Testis (tissue), 2 donors: ENCODE measurements at regions not wholly inside any gene's neighbourhood (a gene's known extent, or its start where the extent isn't known, plus 50 kb on each side); places are given as distances from the start of the nearest gene placed in this dataset.

ENCODE experiments used
- DNase-seq: peaks from one replicate; pipeline ENCODE4 v3.0.0-alpha.2; 2019
- H3K27ac ChIP-seq, 2 donors: fragments of 200-600 bp; sonication (generic); one replicate each; pipeline ENCODE4 v1.5.1; 2019
- H3K27me3 ChIP-seq: fragments of 200-600 bp; sonication (generic); one replicate; pipeline ENCODE4 v1.5.1; 2019
- H3K36me3 ChIP-seq: fragments of 200-600 bp; sonication (generic); one replicate; pipeline ENCODE4 v1.5.1; 2017; ENCODE audit warnings: low read depth; ENCODE audit errors: missing control alignments
- H3K4me1 ChIP-seq: fragments of 200-600 bp; sonication (generic); one replicate; pipeline ENCODE4 v1.5.1; 2019
- H3K4me3 ChIP-seq, 2 donors: fragments of 200-600 bp; sonication (generic); one replicate each; pipeline ENCODE4 v1.5.1; 2017 to 2019
- H3K9me3 ChIP-seq: fragments of 200-600 bp; sonication (generic); one replicate; pipeline ENCODE4 v1.5.1; 2017
- CTCF ChIP-seq, 3 experiments: fragments of 450-650 bp in 2 of 3; fragments of 200-600 bp in 1 of 3; sonication (generic) in 1 of 3; IDR thresholded peaks; one replicate each; pipeline ENCODE4 v1.5.1; 2016 to 2019; ENCODE audit warnings: antibody characterized with exemption in 3 of 3, mild to moderate bottlenecking in 2 of 3, moderate library complexity in 1 of 3
- POLR2A ChIP-seq: fragments of 450-650 bp; IDR thresholded peaks from one replicate; pipeline ENCODE4 v1.6.1; 2017; ENCODE audit warnings: antibody characterized with exemption, mild to moderate bottlenecking, moderate library complexity
- WGBS, 2 donors: methylation state at CpG; one replicate each; pipeline ENCODE4 v1.1.5; 2018; 5-methylcytosine and 5-hydroxymethylcytosine counted together
- intact Hi-C: fragments of 100-400 bp; cut with DNase I; formaldehyde crosslinking; loops from one replicate; pipeline ENCODE4 v1.15.1; 2023; ENCODE audit warnings: low total_unique reads

GRCh38 chr12:65630555-65630954, 193.7 kb upstream of the HMGA2 start:
- H3K4me1 ChIP-seq, result no peaks in the 10 kb centered on the region
- H3K9me3 ChIP-seq, result no peaks in the 10 kb centered on the region
- H3K36me3 ChIP-seq, result no peaks in the 10 kb centered on the region
- intact Hi-C loops, result no loop called here
- no peak for TF ChIP-seq CTCF (IDR thresholded peaks at IDR 0.05)
- no peak for TF ChIP-seq POLR2A
- no peak overlapping the region for H3K4me3 ChIP-seq
- DNase-seq, result no peak
- WGBS, 2 donors, result 42 to 52% methylated on average over 3 of the region's 3 CpGs
- no peak overlapping the region for H3K27ac ChIP-seq
- no peaks in the 10 kb centered on the region for H3K27me3 ChIP-seq

DNA sequence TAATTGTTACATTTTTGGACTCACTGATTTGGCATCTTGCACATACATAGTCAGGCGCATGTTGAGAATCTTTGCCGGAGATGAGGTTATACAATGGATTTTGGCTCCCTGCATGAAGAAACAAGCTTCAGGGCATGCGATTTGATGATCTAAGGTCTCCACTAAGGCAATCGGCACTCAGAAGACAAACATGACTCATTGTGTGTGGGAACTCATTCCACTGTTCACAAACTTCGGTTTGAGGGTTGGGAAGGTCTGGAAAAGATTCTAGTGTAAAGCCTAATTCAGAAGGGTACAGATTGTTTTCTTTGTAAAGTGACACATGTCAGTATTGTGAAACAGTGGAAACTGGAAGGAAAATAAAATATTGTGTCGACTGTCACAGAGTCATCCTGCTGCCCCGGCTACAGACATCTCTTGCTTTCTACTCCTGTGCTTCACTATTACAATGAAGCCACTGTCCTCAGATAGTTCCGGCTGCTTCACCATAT, 192.6 kb upstream of the HMGA2 start:
- Histone ChIP-seq H3K4me1 (no peaks in the 10 kb centered on the region), H3K4me3 (no peak overlapping the region), H3K27ac (no peak overlapping the region), H3K36me3 (no peaks in the 10 kb centered on the region), H3K27me3 (no peaks in the 10 kb centered on the region), H3K9me3 (no peaks in the 10 kb centered on the region)
- no peak for TF ChIP-seq POLR2A
- TF ChIP-seq CTCF (IDR thresholded peaks at IDR 0.05), result no peak
- no peak for DNase-seq
- intact Hi-C loops, result no loop called here
- WGBS, 2 donors, result 68 to 75% methylated on average over 8 of the region's 8 CpGs

DNA sequence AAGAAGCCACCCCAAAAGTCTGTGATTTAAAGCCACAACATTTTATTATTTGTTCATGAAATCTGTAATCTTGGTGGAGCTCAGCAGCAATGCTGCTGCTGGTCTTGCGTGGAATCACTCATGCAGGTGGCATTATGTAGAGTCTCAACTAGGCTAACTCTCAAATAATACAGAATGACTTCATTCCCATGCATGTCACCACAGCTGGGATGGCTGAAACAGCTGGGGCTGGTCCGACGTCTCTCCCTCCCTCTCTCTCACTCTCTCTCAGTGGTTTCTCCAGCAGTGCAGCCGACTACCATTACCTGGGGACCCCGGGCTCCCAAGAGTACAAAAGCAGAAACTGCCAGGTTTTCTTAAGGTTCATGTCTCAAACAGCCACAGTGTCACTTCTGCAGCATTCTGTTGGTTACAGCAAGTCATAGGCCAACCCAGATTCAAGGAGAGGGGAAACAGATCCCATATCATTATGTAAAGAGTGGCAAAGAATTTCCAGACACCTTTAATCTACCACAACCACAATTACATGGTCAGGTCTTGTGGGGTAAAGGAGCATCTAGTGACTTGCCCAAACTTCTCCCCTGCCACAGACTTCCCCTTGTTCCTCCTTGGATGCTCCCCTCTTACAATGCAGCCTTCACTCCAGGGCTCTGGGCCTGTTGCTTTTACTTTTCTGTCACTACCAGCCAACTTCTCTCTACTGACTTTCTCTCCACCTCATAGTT, 192.0 kb upstream of the HMGA2 start:
- no peaks in the 10 kb centered on the region for H3K27me3 ChIP-seq
- TF ChIP-seq POLR2A (no peak), CTCF (IDR thresholded peaks at IDR 0.05) (no peak)
- WGBS, 2 donors, result 86 to 92% methylated on average over 4 to 5 of the region's 5 CpGs
- no peak for DNase-seq
- no peaks in the 10 kb centered on the region for H3K9me3 ChIP-seq
- intact Hi-C loops, result no loop called here
- H3K36me3 ChIP-seq, result no peaks in the 10 kb centered on the region
- no peak overlapping the region for H3K4me3 ChIP-seq
- H3K4me1 ChIP-seq, result no peaks in the 10 kb centered on the region
- no peak overlapping the region for H3K27ac ChIP-seq

DNA sequence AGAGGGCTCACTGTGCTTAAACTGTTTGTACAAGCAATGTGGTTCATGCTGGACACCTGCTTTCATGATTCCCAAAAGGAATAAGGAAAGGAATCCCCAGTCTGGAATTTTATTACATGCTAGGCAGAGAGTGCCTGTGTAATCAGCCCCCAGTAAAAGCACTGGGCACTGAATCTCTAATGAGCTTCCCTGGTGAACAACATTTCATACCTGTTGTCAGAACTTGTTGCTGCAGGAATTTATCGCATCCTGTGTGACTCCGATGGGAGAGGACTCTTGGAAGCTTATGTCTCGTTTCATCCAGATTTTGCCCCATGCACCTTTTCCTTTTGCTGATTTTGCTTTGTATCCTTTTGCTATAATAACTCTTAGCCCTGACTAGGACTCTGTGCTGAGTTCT, 190.2 kb upstream of the HMGA2 start:
- 78 to 79% methylated on average over 3 of the region's 3 CpGs for WGBS, 2 donors
- no peak for TF ChIP-seq CTCF (IDR thresholded peaks at IDR 0.05)
- no peak for TF ChIP-seq POLR2A
- intact Hi-C loops, result no loop called here
- Histone ChIP-seq H3K27ac (no peak overlapping the region), H3K4me3 (no peak overlapping the region), H3K9me3 (no peaks in the 10 kb centered on the region), H3K4me1 (no peaks in the 10 kb centered on the region), H3K27me3 (no peaks in the 10 kb centered on the region), H3K36me3 (no peaks in the 10 kb centered on the region)
- DNase-seq, result no peak
